A673 (cell line): ENCODE measurements at regions not wholly inside any gene's neighbourhood (a gene's known extent, or its start where the extent isn't known, plus 50 kb on each side); places are given as distances from the start of the nearest gene placed in this dataset.

Experiments used
- BruUV-seq: library from RNA; stranded (reverse); fragments of 400-500 nt; replicated peaks from 2 replicates; lab custom pipeline; 2021; lab: Mats Ljungman, UMichigan
- CTCF ChIA-PET: fragments of 300-600 bp; sonication (Branson Sonifier 250); formaldehyde crosslinking; loops from one replicate; lab custom pipeline; 2022; ENCODE audit warnings: antibody characterized with exemption; lab: Charles Lee
- POLR2A ChIA-PET: fragments of 300-600 bp; sonication (Branson Sonifier 250); formaldehyde crosslinking; loops from one replicate; lab custom pipeline; 2022; ENCODE audit warnings: antibody characterized with exemption; ENCODE audit not compliant: low non-redundant PET; lab: Charles Lee
- DNase-seq: peaks from one replicate; pipeline ENCODE4 v3.0.0-alpha.2; 2015; ENCODE audit warnings: low spot score
- H3K27ac ChIP-seq: fragments of 200-600 bp; sonication (generic); 2 replicates; pipeline ENCODE4 v1.5.1; 2016; ENCODE audit warnings: mixed run types, low read depth, mild to moderate bottlenecking, mixed read lengths, antibody characterized with exemption, low read length; ENCODE audit not compliant: poor library complexity, severe bottlenecking
- H3K27me3 ChIP-seq: fragments of 200-600 bp; sonication (generic); replicated peaks from 2 replicates; pipeline ENCODE4 v1.6.1; 2017; ENCODE audit warnings: mixed run types, low read depth, mild to moderate bottlenecking, mixed read lengths, antibody characterized with exemption, low read length; ENCODE audit not compliant: insufficient read depth, poor library complexity
- H3K36me3 ChIP-seq: fragments of 200-600 bp; sonication (generic); 2 replicates; pipeline ENCODE4 v1.6.1; 2016; ENCODE audit warnings: mixed run types, mild to moderate bottlenecking, mixed read lengths, antibody characterized with exemption, low read length; ENCODE audit not compliant: insufficient read depth, poor library complexity, severe bottlenecking
- H3K4me1 ChIP-seq: fragments of 200-600 bp; sonication (generic); 2 replicates; pipeline ENCODE4 v1.6.1; 2017; ENCODE audit warnings: mixed run types, mild to moderate bottlenecking, mixed read lengths, antibody characterized with exemption, low read length; ENCODE audit not compliant: insufficient read depth, poor library complexity, severe bottlenecking
- H3K4me3 ChIP-seq: fragments of 200-600 bp; sonication (generic); 2 replicates; pipeline ENCODE4 v1.5.1; 2016; ENCODE audit warnings: low read depth, mixed run types, mild to moderate bottlenecking, mixed read lengths, low read length; ENCODE audit not compliant: poor library complexity, severe bottlenecking
- H3K9me3 ChIP-seq: fragments of 200-600 bp; sonication (generic); 2 replicates; pipeline ENCODE4 v1.6.1; 2016; ENCODE audit warnings: mixed run types, low read depth, mild to moderate bottlenecking, mixed read lengths, antibody characterized with exemption, low read length; ENCODE audit not compliant: poor library complexity, severe bottlenecking
- EZH2 ChIP-seq: fragments of 200-600 bp; sonication (generic); IDR thresholded peaks from 2 replicates; pipeline ENCODE4 v1.6.1; 2017; ENCODE audit warnings: borderline replicate concordance, low read depth, mild to moderate bottlenecking, mixed read lengths, antibody characterized with exemption, low read length; ENCODE audit not compliant: poor library complexity, severe bottlenecking
- intact Hi-C: fragments of 100-400 bp; cut with micrococcal nuclease; formaldehyde crosslinking; loops from one replicate; pipeline ENCODE4 v1.10.0; 2022; ENCODE audit not compliant: unreplicated experiment
- TF ChIP-seq, protein P1 (sequence below): fragments of 300-800, 200-600 bp; sonication (generic); conservative IDR thresholded peaks from 2 replicates; pipeline ENCODE4 v1.5.1; 2017; ENCODE audit warnings: low read depth, mild to moderate bottlenecking, antibody characterized with exemption, low read length, moderate library complexity, mixed read lengths

DNA sequence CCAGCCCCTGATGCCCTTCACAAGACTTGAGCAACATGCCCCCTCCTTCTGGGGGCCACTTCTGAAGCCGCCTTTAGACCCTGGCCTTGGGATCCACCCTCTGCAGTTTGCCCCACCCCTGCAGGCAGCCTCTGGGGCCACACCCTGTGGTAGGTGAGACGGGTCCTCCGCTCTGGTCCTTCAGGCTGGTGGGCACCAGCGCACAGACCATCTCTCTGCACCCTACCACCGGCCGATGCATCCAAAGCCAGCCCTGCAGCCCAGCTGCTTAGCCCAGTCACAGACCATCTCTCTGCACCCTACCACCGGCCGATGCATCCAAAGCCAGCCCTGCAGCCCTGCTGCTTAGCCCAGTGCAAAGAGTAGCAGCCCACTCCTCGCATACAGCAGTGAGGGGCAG is 159.3 kb upstream of the ECI2 start:
- Histone ChIP-seq H3K4me3 (no peak overlapping the region), H3K27me3 (no peaks in the 10 kb centered on the region), H3K4me1 (no peaks in the 10 kb centered on the region), H3K36me3 (no peaks in the 10 kb centered on the region), H3K9me3 (no peaks in the 10 kb centered on the region), H3K27ac (no peak overlapping the region)
- ChIA-PET POLR2A (no interaction called here), CTCF (no interaction called here)
- intact Hi-C loops, result no loop called here
- no TSS peak for BruUV-seq
- DNase-seq, result no peak
- TF ChIP-seq EZH2, result no peak
- TF ChIP-seq, protein P1, sequence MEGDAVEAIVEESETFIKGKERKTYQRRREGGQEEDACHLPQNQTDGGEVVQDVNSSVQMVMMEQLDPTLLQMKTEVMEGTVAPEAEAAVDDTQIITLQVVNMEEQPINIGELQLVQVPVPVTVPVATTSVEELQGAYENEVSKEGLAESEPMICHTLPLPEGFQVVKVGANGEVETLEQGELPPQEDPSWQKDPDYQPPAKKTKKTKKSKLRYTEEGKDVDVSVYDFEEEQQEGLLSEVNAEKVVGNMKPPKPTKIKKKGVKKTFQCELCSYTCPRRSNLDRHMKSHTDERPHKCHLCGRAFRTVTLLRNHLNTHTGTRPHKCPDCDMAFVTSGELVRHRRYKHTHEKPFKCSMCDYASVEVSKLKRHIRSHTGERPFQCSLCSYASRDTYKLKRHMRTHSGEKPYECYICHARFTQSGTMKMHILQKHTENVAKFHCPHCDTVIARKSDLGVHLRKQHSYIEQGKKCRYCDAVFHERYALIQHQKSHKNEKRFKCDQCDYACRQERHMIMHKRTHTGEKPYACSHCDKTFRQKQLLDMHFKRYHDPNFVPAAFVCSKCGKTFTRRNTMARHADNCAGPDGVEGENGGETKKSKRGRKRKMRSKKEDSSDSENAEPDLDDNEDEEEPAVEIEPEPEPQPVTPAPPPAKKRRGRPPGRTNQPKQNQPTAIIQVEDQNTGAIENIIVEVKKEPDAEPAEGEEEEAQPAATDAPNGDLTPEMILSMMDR, result no peak

DNA sequence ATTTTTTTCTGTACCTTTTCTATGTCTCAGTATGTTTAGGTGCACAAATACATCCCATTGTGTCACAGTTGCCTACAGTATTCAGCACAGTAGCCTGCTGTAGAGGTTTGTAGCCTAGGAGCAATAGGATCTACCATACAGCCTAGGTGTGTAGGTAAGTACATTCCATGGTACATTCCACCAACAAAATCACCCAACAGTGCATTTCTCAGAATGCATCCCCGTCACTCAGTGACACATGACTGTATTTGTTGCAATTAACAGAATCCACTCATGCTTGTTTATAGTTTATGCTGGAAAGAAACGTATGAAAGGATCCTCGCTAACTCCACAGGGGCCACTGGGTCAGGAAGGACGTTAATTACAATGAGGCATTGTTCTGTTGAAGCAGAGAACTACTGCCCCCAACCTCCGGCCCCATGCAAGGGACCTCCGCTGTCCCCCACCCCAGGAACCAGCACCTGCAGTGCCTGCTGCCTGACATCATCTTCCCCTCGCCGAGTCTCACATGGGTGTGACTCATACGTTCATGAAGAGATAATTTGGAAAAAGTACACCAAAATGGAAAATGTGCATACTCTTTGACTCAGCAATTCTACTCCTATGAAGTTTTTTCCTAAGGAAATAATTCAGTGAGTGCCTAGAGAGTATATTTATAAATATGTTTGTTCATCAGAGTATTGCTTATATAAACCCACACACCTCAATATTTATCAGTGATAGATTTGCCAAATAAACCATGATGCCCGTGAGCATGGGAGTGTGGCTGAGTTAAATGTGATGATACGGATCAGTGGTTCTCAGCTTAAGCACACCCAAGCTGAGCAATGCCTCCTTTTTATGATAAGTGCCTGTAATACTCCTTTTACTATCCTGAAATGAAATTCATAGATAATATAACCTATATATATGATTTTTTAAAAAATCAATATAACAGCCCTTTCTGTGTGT is 156.4 kb upstream of the ECI2 start:
- TF ChIP-seq EZH2, result no peak
- TF ChIP-seq, protein P1, result no peak
- Histone ChIP-seq H3K36me3 (no peaks in the 10 kb centered on the region), H3K4me1 (peaks cover 3% of the 10 kb centered on the region), H3K27ac (no peak overlapping the region), H3K27me3 (no peaks in the 10 kb centered on the region), H3K9me3 (no peaks in the 10 kb centered on the region), H3K4me3 (no peak overlapping the region)
- ChIA-PET CTCF (no interaction called here), POLR2A (no interaction called here)
- peak; percentile 11 for DNase-seq
- no TSS peak for BruUV-seq
- intact Hi-C loops, result no loop called here

DNA sequence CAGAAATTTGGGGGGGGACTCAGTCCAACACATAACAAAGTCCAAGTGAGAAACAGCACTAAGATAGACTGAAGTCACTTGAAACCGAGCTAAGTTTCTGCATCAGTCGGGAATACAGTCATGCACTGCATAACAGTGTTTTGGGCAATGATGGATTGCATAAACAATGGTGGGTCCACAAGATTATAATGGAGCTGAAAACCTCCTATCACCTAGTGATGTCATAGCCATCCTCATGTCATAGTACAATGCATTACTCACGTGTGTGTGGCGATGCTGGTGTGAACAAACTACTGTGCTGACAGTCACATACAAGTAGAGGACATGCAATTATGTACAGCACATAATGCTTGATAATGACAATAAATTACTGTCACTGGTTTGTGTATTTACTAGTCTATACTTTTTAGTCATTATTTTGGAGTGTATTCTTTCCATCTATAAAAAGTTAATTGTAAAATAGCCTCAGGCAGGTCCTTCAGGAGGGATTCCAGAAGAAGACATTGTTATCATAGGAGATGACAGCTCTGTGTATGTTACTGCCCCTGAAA is 154.5 kb upstream of the ECI2 start:
- Histone ChIP-seq H3K27ac (no peak overlapping the region), H3K36me3 (no peaks in the 10 kb centered on the region), H3K4me1 (peaks cover 3% of the 10 kb centered on the region), H3K4me3 (no peak overlapping the region), H3K9me3 (no peaks in the 10 kb centered on the region), H3K27me3 (no peaks in the 10 kb centered on the region)
- BruUV-seq, result no TSS peak
- ChIA-PET POLR2A (no interaction called here), CTCF (no interaction called here)
- DNase-seq, result no peak
- no peak for TF ChIP-seq EZH2
- TF ChIP-seq, protein P1, result no peak
- intact Hi-C loops, result no loop called here
